ENCODE measurements at regions not wholly inside any gene's neighbourhood (a gene's known extent, or its start where the extent isn't known, plus 50 kb on each side); places are given as distances from the start of the nearest gene placed in this dataset.

GRCh38 chr10:47088656-47089354, 177.6 kb downstream of the PTPN20 start:
- H3K27ac Mint-ChIP-seq = no peak overlapping the region
- DNase-seq (ENCODE audit: low spot score) = no peak
- no peaks in the 10 kb centered on the region for H3K27me3 Mint-ChIP-seq (ENCODE audit: low read depth)
- no peaks in the 10 kb centered on the region for H3K9me3 Mint-ChIP-seq
- peaks cover 4% of the 10 kb centered on the region for H3K4me1 Mint-ChIP-seq (ENCODE audit: low read depth)
- H3K4me3 Mint-ChIP-seq = no peak overlapping the region
- H3K36me3 Mint-ChIP-seq (ENCODE audit: low read depth) = no peaks in the 10 kb centered on the region

GRCh38 chr10:47090042-47090441, 178.8 kb downstream of the PTPN20 start:
- Mint-ChIP-seq H3K4me1 (ENCODE audit: low read depth) (peaks cover 4% of the 10 kb centered on the region), H3K27me3 (ENCODE audit: low read depth) (no peaks in the 10 kb centered on the region), H3K27ac (no peak overlapping the region), H3K4me3 (no peak overlapping the region), H3K36me3 (ENCODE audit: low read depth) (no peaks in the 10 kb centered on the region), H3K9me3 (no peaks in the 10 kb centered on the region)
- DNase-seq (ENCODE audit: low spot score) = no peak

GRCh38 chr10:47090903-47091302, 179.7 kb downstream of the PTPN20 start:
- H3K27me3 Mint-ChIP-seq (ENCODE audit: low read depth) = no peaks in the 10 kb centered on the region
- no peaks in the 10 kb centered on the region for H3K9me3 Mint-ChIP-seq
- H3K4me1 Mint-ChIP-seq (ENCODE audit: low read depth) = peaks cover 4% of the 10 kb centered on the region

GRCh38 chr10:47091421-47091820, 180.2 kb downstream of the PTPN20 start:
- peaks cover 4% of the 10 kb centered on the region for H3K4me1 Mint-ChIP-seq (ENCODE audit: low read depth)

More at GRCh38 chr10:47090903-47091302, 179.7 kb downstream of the PTPN20 start:
- no peaks in the 10 kb centered on the region for H3K36me3 Mint-ChIP-seq (ENCODE audit: low read depth)
- no peak overlapping the region for H3K27ac Mint-ChIP-seq
- no peak overlapping the region for H3K4me3 Mint-ChIP-seq
- DNase-seq (ENCODE audit: low spot score) = no peak

GRCh38 chr10:47092376-47092775, 181.1 kb downstream of the PTPN20 start:
- Mint-ChIP-seq H3K4me3 (no peak overlapping the region), H3K36me3 (ENCODE audit: low read depth) (no peaks in the 10 kb centered on the region), H3K4me1 (ENCODE audit: low read depth) (peaks cover 4% of the 10 kb centered on the region)

More at GRCh38 chr10:47091421-47091820, 180.2 kb downstream of the PTPN20 start:
- DNase-seq (ENCODE audit: low spot score) = no peak
- Mint-ChIP-seq H3K9me3 (no peaks in the 10 kb centered on the region), H3K27me3 (ENCODE audit: low read depth) (peaks cover 2% of the 10 kb centered on the region), H3K27ac (no peak overlapping the region), H3K4me3 (no peak overlapping the region), H3K36me3 (ENCODE audit: low read depth) (no peaks in the 10 kb centered on the region)

GRCh38 chr10:47092831-47093230, 181.6 kb downstream of the PTPN20 start:
- no peaks in the 10 kb centered on the region for H3K9me3 Mint-ChIP-seq
- peaks cover 2% of the 10 kb centered on the region for H3K27me3 Mint-ChIP-seq (ENCODE audit: low read depth)
- H3K36me3 Mint-ChIP-seq (ENCODE audit: low read depth) = no peaks in the 10 kb centered on the region
- H3K4me3 Mint-ChIP-seq = no peak overlapping the region
- no peak for DNase-seq (ENCODE audit: low spot score)
- no peak overlapping the region for H3K27ac Mint-ChIP-seq
- H3K4me1 Mint-ChIP-seq (ENCODE audit: low read depth) = peaks cover under 1% of the 10 kb centered on the region

More at GRCh38 chr10:47092376-47092775, 181.1 kb downstream of the PTPN20 start:
- peaks cover 2% of the 10 kb centered on the region for H3K27me3 Mint-ChIP-seq (ENCODE audit: low read depth)
- DNase-seq (ENCODE audit: low spot score) = no peak
- no peaks in the 10 kb centered on the region for H3K9me3 Mint-ChIP-seq
- H3K27ac Mint-ChIP-seq = no peak overlapping the region

GRCh38 chr10:47094126-47094525, 182.9 kb downstream of the PTPN20 start:
- H3K4me1 Mint-ChIP-seq (ENCODE audit: low read depth) = no peaks in the 10 kb centered on the region
- H3K4me3 Mint-ChIP-seq = no peak overlapping the region
- DNase-seq (ENCODE audit: low spot score) = no peak
- H3K27me3 Mint-ChIP-seq (ENCODE audit: low read depth) = peaks cover 2% of the 10 kb centered on the region
- no peaks in the 10 kb centered on the region for H3K9me3 Mint-ChIP-seq
- no peak overlapping the region for H3K27ac Mint-ChIP-seq
- no peaks in the 10 kb centered on the region for H3K36me3 Mint-ChIP-seq (ENCODE audit: low read depth)

- no peak for DNase-seq (ENCODE audit: low spot score)
- H3K27me3 Mint-ChIP-seq (ENCODE audit: low read depth) = peaks cover 3% of the 10 kb centered on the region
- H3K4me1 Mint-ChIP-seq (ENCODE audit: low read depth) = no peaks in the 10 kb centered on the region
- no peaks in the 10 kb centered on the region for H3K9me3 Mint-ChIP-seq
- no peaks in the 10 kb centered on the region for H3K36me3 Mint-ChIP-seq (ENCODE audit: low read depth)
- H3K4me3 Mint-ChIP-seq = no peak overlapping the region
- H3K27ac Mint-ChIP-seq = no peak overlapping the region
These were observed 183.4 kb downstream of the PTPN20 start for GRCh38 chr10:47094636-47095035.

GRCh38 chr10:47095211-47095610, 184.0 kb downstream of the PTPN20 start:
- no peaks in the 10 kb centered on the region for H3K36me3 Mint-ChIP-seq (ENCODE audit: low read depth)
- H3K4me1 Mint-ChIP-seq (ENCODE audit: low read depth) = no peaks in the 10 kb centered on the region
- H3K27ac Mint-ChIP-seq = no peak overlapping the region
- H3K9me3 Mint-ChIP-seq = no peaks in the 10 kb centered on the region
- DNase-seq (ENCODE audit: low spot score) = no peak
- H3K4me3 Mint-ChIP-seq = no peak overlapping the region
- H3K27me3 Mint-ChIP-seq (ENCODE audit: low read depth) = peaks cover 4% of the 10 kb centered on the region

- no peak for DNase-seq (ENCODE audit: low spot score)
- Mint-ChIP-seq H3K36me3 (ENCODE audit: low read depth) (no peaks in the 10 kb centered on the region), H3K4me3 (no peak overlapping the region), H3K27me3 (ENCODE audit: low read depth) (peaks cover 4% of the 10 kb centered on the region), H3K9me3 (no peaks in the 10 kb centered on the region), H3K27ac (no peak overlapping the region), H3K4me1 (ENCODE audit: low read depth) (no peaks in the 10 kb centered on the region)
These were observed 184.8 kb downstream of the PTPN20 start for GRCh38 chr10:47095848-47096612.

- no peak overlapping the region for H3K4me3 Mint-ChIP-seq
- no peaks in the 10 kb centered on the region for H3K4me1 Mint-ChIP-seq (ENCODE audit: low read depth)
- peaks cover 4% of the 10 kb centered on the region for H3K27me3 Mint-ChIP-seq (ENCODE audit: low read depth)
- no peaks in the 10 kb centered on the region for H3K9me3 Mint-ChIP-seq
- no peaks in the 10 kb centered on the region for H3K36me3 Mint-ChIP-seq (ENCODE audit: low read depth)
- no peak overlapping the region for H3K27ac Mint-ChIP-seq
- no peak for DNase-seq (ENCODE audit: low spot score)
These were observed 187.0 kb downstream of the PTPN20 start for GRCh38 chr10:47098238-47098637.

GRCh38 chr10:47098964-47099363, 187.7 kb downstream of the PTPN20 start:
- Mint-ChIP-seq H3K4me3 (no peak overlapping the region), H3K9me3 (no peaks in the 10 kb centered on the region), H3K27me3 (ENCODE audit: low read depth) (peaks cover 4% of the 10 kb centered on the region), H3K27ac (no peak overlapping the region), H3K36me3 (ENCODE audit: low read depth) (no peaks in the 10 kb centered on the region), H3K4me1 (ENCODE audit: low read depth) (no peaks in the 10 kb centered on the region)
- DNase-seq (ENCODE audit: low spot score) = no peak

GRCh38 chr10:47099474-47099873, 188.2 kb downstream of the PTPN20 start:
- no peak overlapping the region for H3K27ac Mint-ChIP-seq
- H3K4me3 Mint-ChIP-seq = no peak overlapping the region
- no peaks in the 10 kb centered on the region for H3K36me3 Mint-ChIP-seq (ENCODE audit: low read depth)
- no peaks in the 10 kb centered on the region for H3K4me1 Mint-ChIP-seq (ENCODE audit: low read depth)
- H3K9me3 Mint-ChIP-seq = no peaks in the 10 kb centered on the region
- no peak for DNase-seq (ENCODE audit: low spot score)
- peaks cover 4% of the 10 kb centered on the region for H3K27me3 Mint-ChIP-seq (ENCODE audit: low read depth)

- H3K36me3 Mint-ChIP-seq (ENCODE audit: low read depth) = no peaks in the 10 kb centered on the region
- no peak overlapping the region for H3K4me3 Mint-ChIP-seq
- H3K27me3 Mint-ChIP-seq (ENCODE audit: low read depth) = peaks cover 4% of the 10 kb centered on the region
- no peak overlapping the region for H3K27ac Mint-ChIP-seq
- H3K4me1 Mint-ChIP-seq (ENCODE audit: low read depth) = no peaks in the 10 kb centered on the region
- H3K9me3 Mint-ChIP-seq = no peaks in the 10 kb centered on the region
- DNase-seq (ENCODE audit: low spot score) = no peak
These were observed 190.0 kb downstream of the PTPN20 start for GRCh38 chr10:47101196-47101595.

Data from T-helper 2 cell treated with Interferon-gamma antibody and Interleukin-4, amounts not matched to agents 5 μg/mL and 100 μg/mL, for 36 hours (primary cell).